Ovary (tissue), 3 donors: ENCODE measurements at regions not wholly inside any gene's neighbourhood (a gene's known extent, or its start where the extent isn't known, plus 50 kb on each side); places are given as distances from the start of the nearest gene placed in this dataset.

Experiments
- EP300 ChIP-seq: sonication (generic); formaldehyde crosslinking; IDR thresholded peaks from one replicate; pipeline ENCODE4 v1.6.1; 2017; ENCODE audit warnings: antibody characterized with exemption
- POLR2A ChIP-seq: fragments of 450-650 bp; IDR thresholded peaks from one replicate; pipeline ENCODE4 v1.6.1; 2017; ENCODE audit warnings: antibody characterized with exemption, mild to moderate bottlenecking, moderate library complexity
- TF ChIP-seq, protein P1 (sequence below), 3 donors: fragments of 450-650 bp in 2 of 3; fragments of 200-600 bp in 1 of 3; IDR thresholded peaks; one replicate each; pipeline versions ENCODE4 v1.5.1 to v1.8.0; 2016 to 2022; ENCODE audit warnings: antibody characterized with exemption in 3 of 3, mild to moderate bottlenecking in 1 of 3
- donor health status: DM: no; HTN: no; CAD: no.

DNA sequence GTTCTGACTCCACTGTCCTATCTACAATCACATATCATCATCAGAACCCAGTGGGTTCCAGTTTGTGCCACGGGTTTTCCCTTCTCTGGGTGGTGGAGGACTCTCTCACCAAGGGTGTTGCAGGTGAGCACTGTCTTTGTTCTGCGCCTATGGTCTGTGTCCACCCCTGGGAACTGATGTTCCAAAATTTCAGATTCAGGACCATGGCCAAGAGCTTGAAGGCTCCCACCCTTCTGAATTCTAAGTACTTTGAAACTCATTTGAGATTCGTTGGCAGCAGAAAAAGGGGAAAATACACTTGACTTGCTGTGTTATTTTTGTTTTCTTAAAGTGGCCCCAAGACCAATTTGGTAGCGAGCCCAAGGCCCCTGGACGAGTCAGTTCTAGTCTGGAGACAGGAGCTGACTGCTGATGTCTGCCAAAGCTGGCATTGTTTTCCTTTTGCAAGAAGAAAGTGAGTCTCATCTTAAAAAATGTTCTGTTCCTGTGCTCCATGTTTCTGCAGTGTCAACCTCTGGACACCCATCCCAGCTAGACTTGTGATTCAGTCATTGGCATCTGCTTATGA is 310.9 kb downstream of the HAPSTR1 start:
- no peak for TF ChIP-seq POLR2A
- TF ChIP-seq, protein P1, sequence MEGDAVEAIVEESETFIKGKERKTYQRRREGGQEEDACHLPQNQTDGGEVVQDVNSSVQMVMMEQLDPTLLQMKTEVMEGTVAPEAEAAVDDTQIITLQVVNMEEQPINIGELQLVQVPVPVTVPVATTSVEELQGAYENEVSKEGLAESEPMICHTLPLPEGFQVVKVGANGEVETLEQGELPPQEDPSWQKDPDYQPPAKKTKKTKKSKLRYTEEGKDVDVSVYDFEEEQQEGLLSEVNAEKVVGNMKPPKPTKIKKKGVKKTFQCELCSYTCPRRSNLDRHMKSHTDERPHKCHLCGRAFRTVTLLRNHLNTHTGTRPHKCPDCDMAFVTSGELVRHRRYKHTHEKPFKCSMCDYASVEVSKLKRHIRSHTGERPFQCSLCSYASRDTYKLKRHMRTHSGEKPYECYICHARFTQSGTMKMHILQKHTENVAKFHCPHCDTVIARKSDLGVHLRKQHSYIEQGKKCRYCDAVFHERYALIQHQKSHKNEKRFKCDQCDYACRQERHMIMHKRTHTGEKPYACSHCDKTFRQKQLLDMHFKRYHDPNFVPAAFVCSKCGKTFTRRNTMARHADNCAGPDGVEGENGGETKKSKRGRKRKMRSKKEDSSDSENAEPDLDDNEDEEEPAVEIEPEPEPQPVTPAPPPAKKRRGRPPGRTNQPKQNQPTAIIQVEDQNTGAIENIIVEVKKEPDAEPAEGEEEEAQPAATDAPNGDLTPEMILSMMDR (IDR thresholded peaks at IDR 0.05) = no peak
- no peak for TF ChIP-seq EP300
